HepG2 (cell line): ENCODE measurements at regions not wholly inside any gene's neighbourhood (a gene's known extent, or its start where the extent isn't known, plus 50 kb on each side); places are given as distances from the start of the nearest gene placed in this dataset.

ENCODE experiments used
- ARID5B ChIP-seq: IDR thresholded peaks from 2 replicates; pipeline ENCODE4 v1.4.0; 2020; ENCODE audit warnings: mild to moderate bottlenecking, missing genetic modification reagents
- ELF3 ChIP-seq: IDR thresholded peaks from 2 replicates; pipeline ENCODE4 v1.6.1; 2016; ENCODE audit warnings: missing genetic modification reagents, missing compliant biosample characterization
- EP300 ChIP-seq, 3 experiments: sonication (generic) in 1 of 3; formaldehyde crosslinking in 1 of 3; IDR thresholded peaks; 2 replicates each; pipeline versions ENCODE4 v1.5.1 to v1.6.1; 2011 to 2020; ENCODE audit warnings: low read depth in 2 of 3, low read length in 2 of 3, borderline replicate concordance in 1 of 3, improper control_type of control experiment in 1 of 3, mild to moderate bottlenecking in 1 of 3, missing genetic modification reagents in 1 of 3, moderate library complexity in 1 of 3
- FOXC1 ChIP-seq: sonication (generic); formaldehyde crosslinking; IDR thresholded peaks from 2 replicates; pipeline ENCODE4 v1.8.0; 2022; ENCODE audit warnings: mild to moderate bottlenecking, missing genetic modification reagents, borderline replicate concordance
- FOXP1 ChIP-seq, 2 experiments: fragments of 450-650 bp in 1 of 2; IDR thresholded peaks; 2 replicates each; pipeline ENCODE4 v1.6.1; 2017 to 2018; ENCODE audit warnings: antibody characterized with exemption in 1 of 2
- GRHL1 ChIP-seq: sonication (generic); formaldehyde crosslinking; conservative IDR thresholded peaks from 2 replicates; pipeline ENCODE4 v1.8.0; 2022; ENCODE audit warnings: missing genetic modification reagents
- NR2F6 ChIP-seq, 2 experiments: IDR thresholded peaks; 2 replicates each; pipeline ENCODE4 v1.6.1; 2016; ENCODE audit warnings: antibody characterized with exemption in 1 of 2, mild to moderate bottlenecking in 1 of 2
- RXRB ChIP-seq: IDR thresholded peaks from 2 replicates; pipeline ENCODE4 v1.6.1; 2016; ENCODE audit warnings: borderline replicate concordance, missing genetic modification reagents, missing compliant biosample characterization
- SOX5 ChIP-seq: IDR thresholded peaks from 2 replicates; pipeline ENCODE4 v1.6.1; 2016; ENCODE audit warnings: borderline replicate concordance
- TCF7L2 ChIP-seq: IDR thresholded peaks from 2 replicates; pipeline ENCODE4 v1.6.1; 2011; ENCODE audit warnings: mild to moderate bottlenecking, low read depth, low read length, moderate library complexity
- TGIF2 ChIP-seq: IDR thresholded peaks from 2 replicates; pipeline ENCODE4 v1.6.1; 2016; ENCODE audit warnings: control low read depth, missing compliant biosample characterization
- ZBTB39 ChIP-seq: sonication (generic); formaldehyde crosslinking; IDR thresholded peaks from 2 replicates; pipeline ENCODE4 v1.5.0; 2020; ENCODE audit warnings: missing genetic modification reagents
- ZNF280B ChIP-seq: sonication (generic); formaldehyde crosslinking; IDR thresholded peaks from 2 replicates; pipeline ENCODE4 v1.5.0; 2020; ENCODE audit warnings: missing genetic modification reagents, mild to moderate bottlenecking, borderline replicate concordance
- ZNF292 ChIP-seq: sonication (generic); formaldehyde crosslinking; IDR thresholded peaks from 2 replicates; pipeline ENCODE4 v1.8.1; 2022; ENCODE audit warnings: mild to moderate bottlenecking, low read depth, missing genetic modification reagents, borderline replicate concordance
- ZNF503 ChIP-seq: sonication (generic); formaldehyde crosslinking; IDR thresholded peaks from 2 replicates; pipeline ENCODE4 v1.4.0; 2020; ENCODE audit warnings: missing genetic modification reagents
- ZNF704 ChIP-seq: sonication (generic); formaldehyde crosslinking; IDR thresholded peaks from 2 replicates; pipeline ENCODE4 v1.8.1; 2023; ENCODE audit warnings: mild to moderate bottlenecking, inconsistent platforms, moderate library complexity, missing genetic modification reagents, borderline replicate concordance

- no peak for TF ChIP-seq ZNF280B
- TF ChIP-seq TGIF2 (CRISPR knock-in tag), result no peak
- TF ChIP-seq TCF7L2, result no peak
- no peak for TF ChIP-seq FOXC1 (CRISPR knock-in tag)
- TF ChIP-seq RXRB (CRISPR knock-in tag), result peak; percentile 26; the same call in 1 of the 2 replicates
- TF ChIP-seq EP300 (IDR thresholded peaks at IDR 0.05; ENCODE audit: low read depth in 2 of 2, low read length in 2 of 2), result peak in 1 of 2 experiments; percentile 9; a peak in 1 of 4 replicates
- TF ChIP-seq EP300 (CRISPR knock-in tag; IDR thresholded peaks at IDR 0.05; ENCODE audit: borderline replicate concordance), result no peak
- no peak for TF ChIP-seq ZNF704 (CRISPR knock-in tag)
- no peak for TF ChIP-seq GRHL1
- 0 out of 2 replicates have a peak, but pooled peaks have one; percentile 9 for TF ChIP-seq ELF3 (CRISPR knock-in tag)
- peak; percentile 72 for TF ChIP-seq ARID5B (CRISPR knock-in tag)
- no peak for TF ChIP-seq ZBTB39 (CRISPR knock-in tag)
- TF ChIP-seq ZNF503 (CRISPR knock-in tag), result no peak
- TF ChIP-seq SOX5 (CRISPR knock-in tag), result peak; percentile 88
- TF ChIP-seq FOXP1 (IDR thresholded peaks at IDR 0.05), result no peak
- peak; percentile 72 for TF ChIP-seq FOXP1 (CRISPR knock-in tag; IDR thresholded peaks at IDR 0.05)
- TF ChIP-seq ZNF292 (CRISPR knock-in tag), result no peak
- peak; percentile 64 for TF ChIP-seq NR2F6 (IDR thresholded peaks at IDR 0.05)
- TF ChIP-seq NR2F6 (CRISPR knock-in tag; IDR thresholded peaks at IDR 0.05), result peak; percentile 19; the same call in 1 of the 2 replicates
Measured at GRCh38 chr16:72568502-72568901, 396.5 kb upstream of the PMFBP1 start (continued).
